ENCODE measurements at regions not wholly inside any gene's neighbourhood (a gene's known extent, or its start where the extent isn't known, plus 50 kb on each side); places are given as distances from the start of the nearest gene placed in this dataset.

- Histone ChIP-seq H3K4me3 (ENCODE audit: low read length) (no peak overlapping the region), H3F3A (ENCODE audit: insufficient read depth, low read length) (no peaks in the 10 kb centered on the region), H3K4me2 (ENCODE audit: low read depth, low read length) (no peak overlapping the region), H3K27me3 (replicated peaks; ENCODE audit: insufficient read depth, low read length) (no peaks in the 10 kb centered on the region), H3K79me2 (ENCODE audit: low read length) (no peaks in the 10 kb centered on the region), H3K4me1 (ENCODE audit: low read length) (no peaks in the 10 kb centered on the region), H3K9ac (ENCODE audit: low read length) (no peak overlapping the region), H4K20me1 (ENCODE audit: insufficient read depth, low read length) (no peaks in the 10 kb centered on the region), H3K27ac (ENCODE audit: low read length) (no peak overlapping the region), H2AFZ (ENCODE audit: low read length) (no peak overlapping the region), H3K36me3 (replicated peaks; ENCODE audit: insufficient read depth, low read length) (no peaks in the 10 kb centered on the region), H3K9me2 (replicated peaks; ENCODE audit: insufficient read depth, low read length) (no peaks in the 10 kb centered on the region), H3K9me3 (replicated peaks; ENCODE audit: insufficient read depth, low read length) (no peaks in the 10 kb centered on the region)
- DNase-seq: peak; percentile 17
- no peak for TF ChIP-seq EZH2 (optimal IDR thresholded peaks at IDR 0.05; ENCODE audit: low read depth, low read length)
- peak; percentile 29 for TF ChIP-seq CTCF (IDR thresholded peaks at IDR 0.05; ENCODE audit: low read length)
These were observed 381.1 kb upstream of the PKN2 start for GRCh38 chr1:88302843-88303486.

GRCh38 chr1:88311265-88311664 lies 372.8 kb upstream of the PKN2 start:
- Histone ChIP-seq H3K4me3 (ENCODE audit: low read length) (no peak overlapping the region), H4K20me1 (ENCODE audit: insufficient read depth, low read length) (no peaks in the 10 kb centered on the region), H3K36me3 (replicated peaks; ENCODE audit: insufficient read depth, low read length) (no peaks in the 10 kb centered on the region), H3F3A (ENCODE audit: insufficient read depth, low read length) (no peaks in the 10 kb centered on the region), H2AFZ (ENCODE audit: low read length) (no peak overlapping the region), H3K9me2 (replicated peaks; ENCODE audit: insufficient read depth, low read length) (no peaks in the 10 kb centered on the region), H3K27me3 (replicated peaks; ENCODE audit: insufficient read depth, low read length) (no peaks in the 10 kb centered on the region), H3K4me2 (ENCODE audit: low read depth, low read length) (no peak overlapping the region), H3K27ac (ENCODE audit: low read length) (no peak overlapping the region), H3K9ac (ENCODE audit: low read length) (no peak overlapping the region), H3K79me2 (ENCODE audit: low read length) (no peaks in the 10 kb centered on the region), H3K4me1 (ENCODE audit: low read length) (no peaks in the 10 kb centered on the region), H3K9me3 (replicated peaks; ENCODE audit: insufficient read depth, low read length) (no peaks in the 10 kb centered on the region)
- DNase-seq: no peak
- no peak for TF ChIP-seq EZH2 (optimal IDR thresholded peaks at IDR 0.05; ENCODE audit: low read depth, low read length)
- TF ChIP-seq EZH2phosphoT487 (IDR thresholded peaks at IDR 0.05; ENCODE audit: low read length): no peak
- no peak for TF ChIP-seq CTCF (IDR thresholded peaks at IDR 0.05; ENCODE audit: low read length)

- no peaks in the 10 kb centered on the region for H3K9me2 ChIP-seq (replicated peaks; ENCODE audit: insufficient read depth, low read length)
- H3K79me2 ChIP-seq (ENCODE audit: low read length): no peaks in the 10 kb centered on the region
- no peak overlapping the region for H3K4me3 ChIP-seq (ENCODE audit: low read length)
- no peaks in the 10 kb centered on the region for H3K36me3 ChIP-seq (replicated peaks; ENCODE audit: insufficient read depth, low read length)
- H3K9me3 ChIP-seq (replicated peaks; ENCODE audit: insufficient read depth, low read length): no peaks in the 10 kb centered on the region
- no peaks in the 10 kb centered on the region for H3K4me1 ChIP-seq (ENCODE audit: low read length)
- H4K20me1 ChIP-seq (ENCODE audit: insufficient read depth, low read length): no peaks in the 10 kb centered on the region
- no peaks in the 10 kb centered on the region for H3K27me3 ChIP-seq (replicated peaks; ENCODE audit: insufficient read depth, low read length)
- no peak for DNase-seq
- no peak overlapping the region for H3K9ac ChIP-seq (ENCODE audit: low read length)
- no peak for TF ChIP-seq EZH2 (optimal IDR thresholded peaks at IDR 0.05; ENCODE audit: low read depth, low read length)
- no peak for TF ChIP-seq EZH2phosphoT487 (IDR thresholded peaks at IDR 0.05; ENCODE audit: low read length)
- TF ChIP-seq CTCF (IDR thresholded peaks at IDR 0.05; ENCODE audit: low read length): no peak
- no peak overlapping the region for H3K27ac ChIP-seq (ENCODE audit: low read length)
- H2AFZ ChIP-seq (ENCODE audit: low read length): no peak overlapping the region
- H3K4me2 ChIP-seq (ENCODE audit: low read depth, low read length): no peak overlapping the region
- no peaks in the 10 kb centered on the region for H3F3A ChIP-seq (ENCODE audit: insufficient read depth, low read length)
These were observed 372.2 kb upstream of the PKN2 start for GRCh38 chr1:88311907-88312306.
